ENCODE measurements at regions not wholly inside any gene's neighbourhood (a gene's known extent, or its start where the extent isn't known, plus 50 kb on each side); places are given as distances from the start of the nearest gene placed in this dataset.

GRCh38 chr3:13161021-13161759 lies 88.0 kb upstream of the IQSEC1 start:
- Histone ChIP-seq H3K4me3 (no peak overlapping the region), H3K9me3 (replicated peaks; ENCODE audit: control insufficient read depth, insufficient read depth, low read length) (no peaks in the 10 kb centered on the region; the same call in 2 of the 3 replicates), H3K27me3 (replicated peaks in 1 of 2; ENCODE audit: control insufficient read depth in 2 of 2, insufficient read depth in 2 of 2, low read length in 1 of 2) (no peaks in the 10 kb centered on the region; a peak in 2 of 4 replicates), H4K20me1 (ENCODE audit: control insufficient read depth, insufficient read depth) (no peaks in the 10 kb centered on the region), H2AFZ (ENCODE audit: control insufficient read depth, low read depth, low read length) (no peak overlapping the region), H3K27ac (ENCODE audit: control insufficient read depth, insufficient read depth) (no peak overlapping the region), H3K9ac (ENCODE audit: control insufficient read depth, insufficient read depth, low read length) (no peak overlapping the region), H3K4me1 (ENCODE audit: control insufficient read depth, insufficient read depth, low read length) (no peaks in the 10 kb centered on the region), H3K4me2 (ENCODE audit: control insufficient read depth, insufficient read depth) (no peak overlapping the region), H3K36me3 (ENCODE audit: control insufficient read depth in 2 of 2, insufficient read depth in 2 of 2, low read length in 1 of 2) (no peaks in the 10 kb centered on the region), H3K79me2 (ENCODE audit: control insufficient read depth, insufficient read depth, low read length) (no peaks in the 10 kb centered on the region)
- ChIA-PET RAD21 (ENCODE audit: unreplicated experiment) (interaction anchor here (0.5 kb wide), 1 partner anchor 30 kb away, joined by 4 read pairs; no protein-coding TSS in a partner anchor), CTCF (no interaction called here), POLR2A (no interaction called here), SMC1A (ENCODE audit: uncharacterized antibody, unreplicated experiment) (no interaction called here)
- ATAC-seq (no peak), DNase-seq (ENCODE audit: low read depth, low spot score) (no peak), FAIRE-seq (no peak)
- intact Hi-C loops (cut with micrococcal nuclease; ENCODE audit: unreplicated experiment) (no loop called here), in situ Hi-C loops (cut with MboI) (no loop called here)
- WGBS (ENCODE audit: insufficient coverage, insufficient replicate concordance, low lambda C conversion rate, missing lambda C conversion rate), result 34% methylated on average over 21 of the region's 21 CpGs
- BruUV-seq (replicated peaks), result no TSS peak
- TF ChIP-seq JUNB (IDR thresholded peaks at IDR 0.05) (no peak), ZNF622 (IDR thresholded peaks at IDR 0.05) (no peak), YY1 (IDR thresholded peaks at IDR 0.05; ENCODE audit: low read depth, low read length) (no peak), BCLAF1 (IDR thresholded peaks at IDR 0.05) (no peak), IRF5 (IDR thresholded peaks at IDR 0.05; ENCODE audit: borderline replicate concordance) (no peak), SPI1 (IDR thresholded peaks at IDR 0.05; ENCODE audit: borderline replicate concordance, insufficient read depth, low read depth, low read length) (no peak), HCFC1 (IDR thresholded peaks at IDR 0.05; ENCODE audit: low read length) (no peak), BCL3 (IDR thresholded peaks at IDR 0.05; ENCODE audit: borderline replicate concordance, insufficient read depth, low read depth, low read length, poor library complexity, severe bottlenecking) (no peak)
